GM20431 (cell line): ENCODE measurements at regions not wholly inside any gene's neighbourhood (a gene's known extent, or its start where the extent isn't known, plus 50 kb on each side); places are given as distances from the start of the nearest gene placed in this dataset.

Experiments used
- in situ Hi-C: fragments of 300-500 bp; cut with MseI, MboI; formaldehyde crosslinking; loops from one replicate; pipeline ENCODE4 v1.15.0; 2020; ENCODE audit warnings: low sequenced_read_pairs; ENCODE audit not compliant: unreplicated experiment

- in situ Hi-C loops = no loop called here
These were observed 97.9 kb downstream of the ADRA2C start for GRCh38 chr4:3863841-3864741.

GRCh38 chr4:3864742-3865721 lies 98.8 kb downstream of the ADRA2C start:
- in situ Hi-C loops = no loop called here

GRCh38 chr4:3865986-3866812 lies 100.0 kb downstream of the ADRA2C start:
- in situ Hi-C loops = no loop called here

- in situ Hi-C loops = no loop called here
These were observed 100.6 kb downstream of the ADRA2C start for GRCh38 chr4:3866813-3867129.

GRCh38 chr4:3867403-3868100 lies 101.4 kb downstream of the ADRA2C start:
- in situ Hi-C loops = no loop called here

GRCh38 chr4:3868211-3869173 lies 102.3 kb downstream of the ADRA2C start:
- in situ Hi-C loops = no loop called here

- in situ Hi-C loops = no loop called here
These were observed 103.0 kb downstream of the ADRA2C start for GRCh38 chr4:3869174-3869572.

GRCh38 chr4:3869661-3870566 lies 103.7 kb downstream of the ADRA2C start:
- in situ Hi-C loops = no loop called here

- in situ Hi-C loops = no loop called here
These were observed 104.4 kb downstream of the ADRA2C start for GRCh38 chr4:3870567-3870962.

GRCh38 chr4:3871181-3871852 lies 105.1 kb downstream of the ADRA2C start:
- in situ Hi-C loops = no loop called here

GRCh38 chr4:3871881-3872833 lies 106.0 kb downstream of the ADRA2C start:
- in situ Hi-C loops = no loop called here

- in situ Hi-C loops = no loop called here
These were observed 106.7 kb downstream of the ADRA2C start for GRCh38 chr4:3872834-3873313.

- in situ Hi-C loops = no loop called here
These were observed 107.3 kb downstream of the ADRA2C start for GRCh38 chr4:3873408-3874027.

GRCh38 chr4:3874028-3874415 lies 107.8 kb downstream of the ADRA2C start:
- in situ Hi-C loops = no loop called here

GRCh38 chr4:3874525-3875110 lies 108.4 kb downstream of the ADRA2C start:
- in situ Hi-C loops = no loop called here
